Astrocyte (in vitro differentiated cells and primary cell): ENCODE measurements at regions not wholly inside any gene's neighbourhood (a gene's known extent, or its start where the extent isn't known, plus 50 kb on each side); places are given as distances from the start of the nearest gene placed in this dataset.

ENCODE experiments used
- DNase-seq: peaks from one replicate; pipeline ENCODE4 v3.0.0-alpha.2; 2010; ENCODE audit warnings: low read depth
- FAIRE-seq: peaks from 2 replicates; lab custom pipeline; 2011; peaks lifted over from hg19 to GRCh38; lab: Jason Lieb, UNC
- H2AFZ ChIP-seq: 2 replicates; pipeline ENCODE4 v1.6.0; 2012; ENCODE audit warnings: low read depth, low read length, inconsistent platforms
- H3K27ac ChIP-seq: 2 replicates; pipeline ENCODE4 v1.5.1; 2011; ENCODE audit warnings: low read depth, low read length, inconsistent platforms
- H3K27me3 ChIP-seq: 2 replicates; pipeline ENCODE4 v1.6.0; 2011; ENCODE audit warnings: low read length, inconsistent platforms; ENCODE audit not compliant: insufficient read depth
- H3K36me3 ChIP-seq: 2 replicates; pipeline ENCODE4 v1.5.1; 2011; ENCODE audit warnings: low read length, inconsistent platforms; ENCODE audit not compliant: insufficient read depth
- H3K4me1 ChIP-seq: 2 replicates; pipeline ENCODE4 v1.5.1; 2011; ENCODE audit warnings: low read length, inconsistent platforms; ENCODE audit not compliant: insufficient read depth
- H3K4me2 ChIP-seq: 2 replicates; pipeline ENCODE4 v1.6.0; 2012; ENCODE audit warnings: low read length, inconsistent platforms
- H3K4me3 ChIP-seq: 2 replicates; pipeline ENCODE4 v1.5.1; 2011; ENCODE audit warnings: low read depth, mild to moderate bottlenecking, low read length, inconsistent platforms; ENCODE audit not compliant: insufficient read depth
- H3K79me2 ChIP-seq: 2 replicates; pipeline ENCODE4 v1.6.0; 2012; ENCODE audit warnings: mild to moderate bottlenecking, low read length, inconsistent platforms; ENCODE audit not compliant: insufficient read depth
- H3K9ac ChIP-seq: 2 replicates; pipeline ENCODE4 v1.6.0; 2012; ENCODE audit warnings: mild to moderate bottlenecking, low read length, inconsistent platforms
- H3K9me3 ChIP-seq: 2 replicates; pipeline ENCODE4 v1.5.1; 2012; ENCODE audit warnings: low read depth, mild to moderate bottlenecking, low read length, inconsistent platforms; ENCODE audit not compliant: insufficient read depth
- H4K20me1 ChIP-seq: 2 replicates; pipeline ENCODE4 v1.6.0; 2012; ENCODE audit warnings: low read length, inconsistent platforms; ENCODE audit not compliant: insufficient read depth
- H3K27ac Mint-ChIP-seq: one replicate; pipeline ENCODE4 v1.8.0; 2021; ENCODE audit warnings: mild to moderate bottlenecking, mixed read lengths; ENCODE audit not compliant: unreplicated experiment
- H3K27me3 Mint-ChIP-seq: one replicate; pipeline ENCODE4 v1.8.0; 2021; ENCODE audit warnings: low read depth, mixed read lengths; ENCODE audit not compliant: unreplicated experiment
- H3K36me3 Mint-ChIP-seq: one replicate; pipeline ENCODE4 v1.8.0; 2021; ENCODE audit warnings: low read depth, mixed read lengths; ENCODE audit not compliant: unreplicated experiment
- H3K4me1 Mint-ChIP-seq: one replicate; pipeline ENCODE4 v1.8.0; 2021; ENCODE audit warnings: low read depth, mixed read lengths; ENCODE audit not compliant: unreplicated experiment
- H3K4me3 Mint-ChIP-seq: one replicate; pipeline ENCODE4 v1.8.0; 2021; ENCODE audit warnings: mild to moderate bottlenecking, moderate library complexity, mixed read lengths; ENCODE audit not compliant: unreplicated experiment
- H3K9me3 Mint-ChIP-seq: one replicate; pipeline ENCODE4 v1.8.0; 2021; ENCODE audit warnings: mild to moderate bottlenecking, mixed read lengths; ENCODE audit not compliant: unreplicated experiment
- EZH2 ChIP-seq: IDR thresholded peaks from 2 replicates; pipeline ENCODE4 v1.6.1; 2012; ENCODE audit warnings: mild to moderate bottlenecking, low read length, inconsistent platforms; ENCODE audit not compliant: insufficient read depth
- TF ChIP-seq, protein P1 (sequence below): IDR thresholded peaks from 2 replicates; pipeline ENCODE4 v1.5.1; 2011; ENCODE audit warnings: low read depth, mild to moderate bottlenecking, inconsistent platforms, low read length, moderate library complexity; ENCODE audit not compliant: insufficient read depth

DNA sequence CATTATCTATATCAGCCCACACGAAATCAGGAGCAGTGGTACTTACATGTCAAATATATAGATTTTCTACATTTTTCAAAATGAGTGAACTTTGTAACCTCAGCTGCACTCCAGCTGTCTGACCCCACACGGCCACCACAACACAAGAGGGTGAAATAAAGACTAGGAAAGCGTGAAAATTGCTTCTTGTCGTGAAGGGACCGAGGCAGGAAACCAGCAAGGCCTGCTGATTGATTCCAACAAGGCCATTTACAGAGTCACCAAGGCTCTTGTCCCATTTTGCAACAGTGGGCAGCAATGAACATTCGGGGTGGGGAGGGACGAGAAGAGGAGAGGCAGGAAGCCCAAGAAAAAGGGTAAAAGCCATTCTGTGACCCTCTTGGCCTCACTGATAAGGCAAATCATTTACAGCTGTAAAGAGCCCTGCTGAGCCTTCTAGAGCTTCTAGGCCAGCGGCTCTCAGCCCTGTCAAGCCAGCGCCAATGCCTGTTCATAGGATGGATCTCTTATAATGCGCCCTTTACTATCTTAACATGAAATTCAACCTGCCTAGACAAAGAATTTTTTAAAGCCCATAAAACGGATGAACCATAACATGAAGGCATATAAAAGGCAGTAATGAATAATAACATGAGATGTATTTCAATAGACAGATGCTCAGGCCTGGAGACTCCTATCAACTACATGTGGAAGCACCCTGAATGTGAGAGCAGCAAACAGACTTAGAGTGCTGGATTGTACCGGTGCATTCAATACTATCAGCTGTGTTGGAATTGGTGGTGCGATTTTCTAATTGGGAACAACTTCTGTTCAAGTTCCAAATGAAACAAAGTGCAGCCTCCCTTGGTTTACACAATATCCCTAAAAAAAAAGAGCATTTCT, 269.0 kb downstream of the CDCA7 start:
- H3K4me2 ChIP-seq = no peak overlapping the region
- H3K9me3 ChIP-seq = no peaks in the 10 kb centered on the region
- no peaks in the 10 kb centered on the region for H4K20me1 ChIP-seq
- H3K4me3 Mint-ChIP-seq = no peak overlapping the region
- H3K27me3 Mint-ChIP-seq = no peaks in the 10 kb centered on the region
- no peak for FAIRE-seq
- no peak overlapping the region for H3K27ac ChIP-seq
- no peak overlapping the region for H3K9ac ChIP-seq
- H3K9me3 Mint-ChIP-seq = peaks cover 6% of the 10 kb centered on the region
- H3K36me3 ChIP-seq = no peaks in the 10 kb centered on the region
- H3K4me3 ChIP-seq = no peak overlapping the region
- no peak for TF ChIP-seq EZH2
- TF ChIP-seq, protein P1, sequence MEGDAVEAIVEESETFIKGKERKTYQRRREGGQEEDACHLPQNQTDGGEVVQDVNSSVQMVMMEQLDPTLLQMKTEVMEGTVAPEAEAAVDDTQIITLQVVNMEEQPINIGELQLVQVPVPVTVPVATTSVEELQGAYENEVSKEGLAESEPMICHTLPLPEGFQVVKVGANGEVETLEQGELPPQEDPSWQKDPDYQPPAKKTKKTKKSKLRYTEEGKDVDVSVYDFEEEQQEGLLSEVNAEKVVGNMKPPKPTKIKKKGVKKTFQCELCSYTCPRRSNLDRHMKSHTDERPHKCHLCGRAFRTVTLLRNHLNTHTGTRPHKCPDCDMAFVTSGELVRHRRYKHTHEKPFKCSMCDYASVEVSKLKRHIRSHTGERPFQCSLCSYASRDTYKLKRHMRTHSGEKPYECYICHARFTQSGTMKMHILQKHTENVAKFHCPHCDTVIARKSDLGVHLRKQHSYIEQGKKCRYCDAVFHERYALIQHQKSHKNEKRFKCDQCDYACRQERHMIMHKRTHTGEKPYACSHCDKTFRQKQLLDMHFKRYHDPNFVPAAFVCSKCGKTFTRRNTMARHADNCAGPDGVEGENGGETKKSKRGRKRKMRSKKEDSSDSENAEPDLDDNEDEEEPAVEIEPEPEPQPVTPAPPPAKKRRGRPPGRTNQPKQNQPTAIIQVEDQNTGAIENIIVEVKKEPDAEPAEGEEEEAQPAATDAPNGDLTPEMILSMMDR = no peak
- DNase-seq = no peak
- H3K4me1 ChIP-seq = no peaks in the 10 kb centered on the region
- H3K27ac Mint-ChIP-seq = no peak overlapping the region
- no peak overlapping the region for H2AFZ ChIP-seq
- H3K36me3 Mint-ChIP-seq = no peaks in the 10 kb centered on the region
- no peaks in the 10 kb centered on the region for H3K79me2 ChIP-seq
- no peaks in the 10 kb centered on the region for H3K27me3 ChIP-seq
- H3K4me1 Mint-ChIP-seq = no peaks in the 10 kb centered on the region

DNA sequence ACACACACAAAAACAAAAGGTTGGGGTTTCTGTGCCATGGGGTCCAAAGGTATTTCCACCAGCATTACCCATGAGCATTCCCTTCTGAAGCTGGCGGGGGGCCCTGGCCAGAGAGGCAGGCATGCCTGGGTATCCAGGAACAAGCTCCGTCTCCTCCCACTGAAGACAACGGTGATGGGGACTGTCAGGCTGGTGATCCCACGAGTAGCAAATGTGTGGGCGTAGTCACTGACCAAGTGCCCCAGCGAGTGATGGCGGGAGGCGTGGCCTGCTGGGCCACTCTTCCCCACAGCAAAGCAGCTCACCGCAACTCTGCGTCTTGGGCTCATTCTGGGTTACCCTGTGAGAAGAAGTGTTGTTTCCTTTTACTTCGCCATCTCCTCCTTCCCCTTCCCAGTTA, 270.6 kb downstream of the CDCA7 start:
- H3K9me3 Mint-ChIP-seq = peaks cover 6% of the 10 kb centered on the region
- H3K27ac ChIP-seq = no peak overlapping the region
- H3K4me1 ChIP-seq = no peaks in the 10 kb centered on the region
- no peak overlapping the region for H2AFZ ChIP-seq
- TF ChIP-seq, protein P1 = no peak
- TF ChIP-seq EZH2 = no peak
- no peak overlapping the region for H3K4me3 ChIP-seq
- no peaks in the 10 kb centered on the region for H3K27me3 ChIP-seq
- DNase-seq (no peak), FAIRE-seq (no peak)
- H3K9me3 ChIP-seq = no peaks in the 10 kb centered on the region
- no peaks in the 10 kb centered on the region for H3K79me2 ChIP-seq
- H3K36me3 Mint-ChIP-seq = no peaks in the 10 kb centered on the region
- H3K27me3 Mint-ChIP-seq = peaks cover 2% of the 10 kb centered on the region
- no peak overlapping the region for H3K4me3 Mint-ChIP-seq
- no peaks in the 10 kb centered on the region for H4K20me1 ChIP-seq
- no peak overlapping the region for H3K4me2 ChIP-seq
- H3K4me1 Mint-ChIP-seq = no peaks in the 10 kb centered on the region
- H3K27ac Mint-ChIP-seq = no peak overlapping the region
- no peak overlapping the region for H3K9ac ChIP-seq
- no peaks in the 10 kb centered on the region for H3K36me3 ChIP-seq

DNA sequence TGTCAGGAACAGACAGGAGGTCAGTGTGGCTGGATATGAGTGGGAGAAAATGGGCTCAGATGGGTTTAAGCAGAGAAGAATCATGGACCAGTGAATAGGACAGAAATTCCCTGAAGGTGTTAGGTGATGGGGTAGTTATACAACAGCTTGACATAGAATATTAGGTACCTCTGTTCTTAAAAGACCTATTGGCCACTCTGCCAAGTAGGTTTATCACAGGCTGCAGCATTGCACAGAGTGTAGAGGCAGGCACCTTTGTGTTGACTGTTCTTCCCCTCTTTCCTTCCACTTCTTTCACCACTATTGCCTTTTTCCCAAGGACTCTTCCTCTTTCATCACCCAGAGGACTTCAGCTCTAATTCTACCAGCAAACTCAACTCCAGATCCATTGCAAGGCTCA, 274.4 kb downstream of the CDCA7 start:
- peaks cover 7% of the 10 kb centered on the region for H3K4me1 Mint-ChIP-seq
- H4K20me1 ChIP-seq = no peaks in the 10 kb centered on the region
- no peak for DNase-seq
- peaks cover 2% of the 10 kb centered on the region for H3K27me3 Mint-ChIP-seq
- no peak overlapping the region for H3K27ac Mint-ChIP-seq
- no peaks in the 10 kb centered on the region for H3K36me3 Mint-ChIP-seq
- TF ChIP-seq EZH2 = no peak
- TF ChIP-seq, protein P1 = no peak
- H3K27me3 ChIP-seq = no peaks in the 10 kb centered on the region
- H3K4me3 ChIP-seq = no peak overlapping the region
- no peaks in the 10 kb centered on the region for H3K4me1 ChIP-seq
- FAIRE-seq = no peak
- no peaks in the 10 kb centered on the region for H3K36me3 ChIP-seq
- no peak overlapping the region for H2AFZ ChIP-seq
- H3K9me3 ChIP-seq = no peaks in the 10 kb centered on the region
- H3K9ac ChIP-seq = no peak overlapping the region
- no peaks in the 10 kb centered on the region for H3K79me2 ChIP-seq
- H3K27ac ChIP-seq = no peak overlapping the region
- H3K4me3 Mint-ChIP-seq = no peak overlapping the region
- H3K9me3 Mint-ChIP-seq = peaks cover 2% of the 10 kb centered on the region
- no peak overlapping the region for H3K4me2 ChIP-seq
